H1 (cell line): ENCODE measurements at regions not wholly inside any gene's neighbourhood (a gene's known extent, or its start where the extent isn't known, plus 50 kb on each side); places are given as distances from the start of the nearest gene placed in this dataset.

Source experiments
- CTCF ChIA-PET: fragments of 300-600 bp; sonication (Branson Sonifier 250); formaldehyde crosslinking; loops from one replicate; lab custom pipeline; 2021; ENCODE audit not compliant: partially characterized antibody; lab: Charles Lee
- POLR2A ChIA-PET: fragments of 300-600 bp; sonication (Branson Sonifier 250); formaldehyde crosslinking; loops from one replicate; lab custom pipeline; 2021; ENCODE audit warnings: inconsistent platforms; ENCODE audit not compliant: partially characterized antibody; lab: Charles Lee
- DNase-seq, 2 experiments: peaks; one replicate each; pipeline versions ENCODE4 v3.0.0 to v3.0.0-alpha.2; 2010 to 2022; ENCODE audit warnings: low spot score in 2 of 2, low read depth in 1 of 2, mixed read lengths in 1 of 2
- FAIRE-seq: peaks from 2 replicates; lab custom pipeline; 2011; peaks lifted over from hg19 to GRCh38; lab: Jason Lieb, UNC
- H2AFZ ChIP-seq: 2 replicates; pipeline ENCODE4 v1.8.1; 2012; ENCODE audit warnings: low read length, inconsistent platforms
- H2AK5ac ChIP-seq: 2 replicates; pipeline ENCODE4 v1.6.1; 2013; ENCODE audit warnings: low read depth, low read length
- H2BK120ac ChIP-seq: replicated peaks from 2 replicates; pipeline ENCODE3; 2013; ENCODE audit warnings: low read depth, low read length, inconsistent platforms
- H2BK12ac ChIP-seq: 2 replicates; pipeline ENCODE4 v1.6.1; 2013; ENCODE audit warnings: low read depth, low read length
- H2BK15ac ChIP-seq: 2 replicates; pipeline ENCODE4 v1.6.1; 2013; ENCODE audit warnings: low read length
- H2BK20ac ChIP-seq: 2 replicates; pipeline ENCODE4 v1.6.1; 2013; ENCODE audit warnings: low read length
- H2BK5ac ChIP-seq: 2 replicates; pipeline ENCODE4 v1.6.1; 2013; ENCODE audit warnings: low read depth, low read length
- H3K14ac ChIP-seq: 2 replicates; pipeline ENCODE4 v1.6.1; 2013; ENCODE audit warnings: inconsistent platforms; ENCODE audit not compliant: insufficient read length
- H3K18ac ChIP-seq: 2 replicates; pipeline ENCODE4 v1.6.1; 2013; ENCODE audit warnings: low read length; ENCODE audit errors: extremely low read depth
- H3K23ac ChIP-seq: 2 replicates; pipeline ENCODE4 v1.6.1; 2013; ENCODE audit warnings: inconsistent platforms; ENCODE audit not compliant: insufficient read length
- H3K23me2 ChIP-seq: 2 replicates; pipeline ENCODE4 v1.6.1; 2013; ENCODE audit warnings: low read depth, low read length
- H3K27ac ChIP-seq: 2 replicates; pipeline ENCODE4 v1.6.1; 2011; ENCODE audit warnings: low read depth, low read length, inconsistent platforms
- H3K27me3 ChIP-seq, 4 experiments: replicated peaks in 1 of 4; 1 replicate in 1 of 4; 2 replicates in 3 of 4; pipeline versions ENCODE4 v1.6.1 to v1.8.1; 2011 to 2013; ENCODE audit warnings: low read length in 3 of 4, mild to moderate bottlenecking in 3 of 4, inconsistent platforms in 2 of 4, mixed read lengths in 2 of 4, moderate library complexity in 1 of 4; ENCODE audit not compliant: control insufficient read depth in 3 of 4, insufficient read depth in 3 of 4; ENCODE audit errors: extremely low read depth in 1 of 4
- H3K36me3 ChIP-seq, 4 experiments: 2 replicates each; pipeline versions ENCODE4 v1.6.1 to v1.8.1; 2011 to 2013; ENCODE audit warnings: mild to moderate bottlenecking in 4 of 4, low read length in 3 of 4, moderate library complexity in 2 of 4, control low read depth in 1 of 4, inconsistent platforms in 1 of 4; ENCODE audit not compliant: insufficient read depth in 4 of 4, control insufficient read depth in 2 of 4
- H3K4ac ChIP-seq: replicated peaks from 2 replicates; pipeline ENCODE3; 2013; ENCODE audit warnings: low read length, low read depth, mixed read lengths, inconsistent platforms; ENCODE audit not compliant: insufficient read length
- H3K4me1 ChIP-seq, 4 experiments: replicated peaks in 1 of 4; 1 replicate in 1 of 4; 2 replicates in 3 of 4; pipeline versions ENCODE4 v1.6.1 to v1.8.1; 2011 to 2013; ENCODE audit warnings: low read length in 3 of 4, inconsistent platforms in 2 of 4, mixed read lengths in 1 of 4; ENCODE audit not compliant: insufficient read depth in 4 of 4, control insufficient read depth in 3 of 4
- H3K4me2 ChIP-seq, 2 experiments: 2 replicates each; pipeline versions ENCODE4 v1.6.1 to v1.8.1; 2011 to 2013; ENCODE audit warnings: low read depth in 2 of 2, low read length in 2 of 2, control low read depth in 1 of 2, inconsistent platforms in 1 of 2, mild to moderate bottlenecking in 1 of 2; ENCODE audit not compliant: insufficient read depth in 1 of 2
- H3K4me3 ChIP-seq, 4 experiments: fragments of 200-600, 300-600 bp in 1 of 4; sonication (generic), shearing (Covaris generic), sonication (Bioruptor Twin) in 1 of 4; 2 replicates each; pipeline versions ENCODE4 v1.5.1 to v1.8.1; 2011 to 2016; ENCODE audit warnings: low read length in 4 of 4, low read depth in 3 of 4, control low read depth in 2 of 4, inconsistent platforms in 2 of 4, mild to moderate bottlenecking in 2 of 4, mixed read lengths in 1 of 4, moderate library complexity in 1 of 4; ENCODE audit not compliant: insufficient read depth in 2 of 4; ENCODE audit errors: extremely low read depth in 1 of 4
- H3K56ac ChIP-seq: replicated peaks from 2 replicates; pipeline ENCODE3; 2013; ENCODE audit warnings: low read depth, mild to moderate bottlenecking, mixed read lengths, low read length, inconsistent platforms; ENCODE audit not compliant: insufficient read length
- H3K79me1 ChIP-seq: 2 replicates; pipeline ENCODE4 v1.6.1; 2013; ENCODE audit warnings: low read depth, low read length, control low read depth
- H3K79me2 ChIP-seq, 2 experiments: 2 replicates each; pipeline versions ENCODE4 v1.6.1 to v1.8.1; 2012 to 2013; ENCODE audit warnings: low read length in 2 of 2, mild to moderate bottlenecking in 2 of 2, inconsistent platforms in 1 of 2; ENCODE audit not compliant: insufficient read depth in 2 of 2, control insufficient read depth in 1 of 2
- H3K9ac ChIP-seq, 4 experiments: replicated peaks in 1 of 4; 1 replicate in 1 of 4; 2 replicates in 3 of 4; pipeline versions ENCODE4 v1.6.1 to v1.8.1; 2011 to 2013; ENCODE audit warnings: low read depth in 3 of 4, low read length in 3 of 4, control low read depth in 2 of 4, mild to moderate bottlenecking in 2 of 4, moderate library complexity in 2 of 4, inconsistent platforms in 1 of 4; ENCODE audit errors: extremely low read depth in 1 of 4
- H3K9me3 ChIP-seq, 2 experiments: 2 replicates each; pipeline versions ENCODE4 v1.6.1 to v1.8.1; 2012 to 2013; ENCODE audit warnings: mild to moderate bottlenecking in 2 of 2, moderate library complexity in 2 of 2, control low read depth in 1 of 2, inconsistent platforms in 1 of 2, low read depth in 1 of 2, low read length in 1 of 2, mixed read lengths in 1 of 2; ENCODE audit not compliant: insufficient read depth in 2 of 2
- H4K20me1 ChIP-seq, 2 experiments: replicated peaks in 1 of 2; 2 replicates each; pipeline versions ENCODE3 to v1.8.1; 2011 to 2013; ENCODE audit warnings: inconsistent platforms in 2 of 2, low read length in 2 of 2, mild to moderate bottlenecking in 1 of 2; ENCODE audit not compliant: insufficient read depth in 2 of 2, control insufficient read depth in 1 of 2
- H4K5ac ChIP-seq: 2 replicates; pipeline ENCODE4 v1.6.1; 2013; ENCODE audit warnings: low read length, low read depth, mixed read lengths, inconsistent platforms; ENCODE audit not compliant: insufficient read length
- H4K8ac ChIP-seq: 2 replicates; pipeline ENCODE4 v1.8.0; 2013; ENCODE audit warnings: mild to moderate bottlenecking, moderate library complexity, low read length, inconsistent platforms; ENCODE audit not compliant: insufficient read depth; ENCODE audit errors: extremely low read depth
- H4K91ac ChIP-seq: replicated peaks from 2 replicates; pipeline ENCODE3; 2013; ENCODE audit warnings: low read length, mixed read lengths, inconsistent platforms; ENCODE audit not compliant: insufficient read length
- CBX8 ChIP-seq: fragments of 300-800, 300-1000 bp; sonication (generic); IDR thresholded peaks from 2 replicates; pipeline ENCODE4 v1.7.1; 2016; ENCODE audit warnings: low read depth, low read length, borderline replicate concordance
- CHD2 ChIP-seq: IDR thresholded peaks from 2 replicates; pipeline ENCODE4 v1.6.1; 2012; ENCODE audit warnings: low read length, improper control_type of control experiment
- FOSL1 ChIP-seq: IDR thresholded peaks from 2 replicates; pipeline ENCODE4 v1.6.1; 2011; ENCODE audit warnings: mild to moderate bottlenecking, low read depth, low read length, moderate library complexity; ENCODE audit not compliant: insufficient read depth
- KDM4A ChIP-seq: IDR thresholded peaks from one replicate; pipeline ENCODE4 v1.7.1; 2012; ENCODE audit warnings: low read depth, mild to moderate bottlenecking, moderate library complexity, low read length, inconsistent platforms; ENCODE audit not compliant: severe bottlenecking
- MAFK ChIP-seq: IDR thresholded peaks from 2 replicates; pipeline ENCODE4 v1.6.1; 2012; ENCODE audit warnings: low read depth, mild to moderate bottlenecking, improper control_type of control experiment, low read length
- PHF8 ChIP-seq: fragments of 200-600 bp; sonication (generic); conservative IDR thresholded peaks from 2 replicates; pipeline ENCODE4 v1.7.1; 2012; ENCODE audit warnings: low read depth, mild to moderate bottlenecking, inconsistent platforms, low read length, moderate library complexity
- POLR2AphosphoS5 ChIP-seq: IDR thresholded peaks from 2 replicates; pipeline ENCODE4 v1.6.1; 2011; ENCODE audit warnings: low read depth, low read length
- RAD21 ChIP-seq, 2 experiments: IDR thresholded peaks in 1 of 2; conservative IDR thresholded peaks in 1 of 2; 2 replicates each; pipeline ENCODE4 v1.6.1; 2011; ENCODE audit warnings: low read depth in 2 of 2, low read length in 2 of 2, improper control_type of control experiment in 1 of 2, inconsistent platforms in 1 of 2, mild to moderate bottlenecking in 1 of 2, moderate library complexity in 1 of 2
- RNF2 ChIP-seq: fragments of 200-900, 300-1000 bp; sonication (generic); IDR thresholded peaks from 2 replicates; pipeline ENCODE4 v1.7.1; 2016; ENCODE audit warnings: borderline replicate concordance, low read depth, mild to moderate bottlenecking, antibody characterized with exemption, low read length; ENCODE audit not compliant: poor library complexity, severe bottlenecking; ENCODE audit errors: missing control alignments
- RXRA ChIP-seq: IDR thresholded peaks from 2 replicates; pipeline ENCODE4 v1.6.1; 2011; ENCODE audit warnings: low read depth, mild to moderate bottlenecking, low read length, moderate library complexity; ENCODE audit not compliant: insufficient read depth
- SIN3A ChIP-seq, 2 experiments: IDR thresholded peaks in 1 of 2; conservative IDR thresholded peaks in 1 of 2; 2 replicates each; pipeline ENCODE4 v1.6.1; 2011 to 2012; ENCODE audit warnings: low read length in 2 of 2, improper control_type of control experiment in 1 of 2, low read depth in 1 of 2, mild to moderate bottlenecking in 1 of 2
- SP1 ChIP-seq: IDR thresholded peaks from 2 replicates; pipeline ENCODE4 v1.6.1; 2011; ENCODE audit warnings: low read depth, low read length
- SP4 ChIP-seq: IDR thresholded peaks from 2 replicates; pipeline ENCODE4 v1.6.1; 2012; ENCODE audit warnings: low read length, inconsistent platforms
- ZNF274 ChIP-seq: IDR thresholded peaks from 2 replicates; pipeline ENCODE4 v1.7.0; 2012; ENCODE audit warnings: low read length, borderline replicate concordance; ENCODE audit errors: extremely low read depth
- TF ChIP-seq, protein P1 (sequence below): IDR thresholded peaks from 2 replicates; pipeline ENCODE4 v1.6.1; 2012; ENCODE audit warnings: inconsistent platforms

DNA sequence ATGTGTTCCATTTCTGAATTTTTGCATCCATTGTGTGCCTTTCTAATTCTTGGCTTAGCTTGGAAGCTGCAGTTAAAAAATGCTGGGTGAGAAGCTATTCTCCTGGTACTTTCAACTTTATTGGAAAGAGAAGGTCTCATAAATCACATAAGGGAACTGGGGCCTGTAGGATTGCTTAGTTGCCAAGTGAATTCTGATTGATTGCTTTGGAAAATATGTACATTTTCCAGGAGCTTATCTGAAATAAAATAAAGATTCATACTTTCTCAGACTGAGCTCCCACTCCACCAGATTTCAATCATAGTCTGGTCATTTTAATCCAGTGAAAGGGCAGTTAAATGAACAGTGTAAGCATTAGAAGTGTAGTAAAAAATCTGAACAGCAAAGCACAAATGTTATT is 50.0 kb upstream of the PRICKLE1 start:
- Histone ChIP-seq H4K8ac (no peak overlapping the region), H3K14ac (no peak overlapping the region), H4K20me1 (no peaks in the 10 kb centered on the region), H3K4me3 (no peak overlapping the region), H3K36me3 (no peaks in the 10 kb centered on the region), H3K79me1 (no peaks in the 10 kb centered on the region), H3K4me1 (no peaks in the 10 kb centered on the region; a peak in 1 of 7 replicates), H3K9ac (no peak overlapping the region), H3K23me2 (no peaks in the 10 kb centered on the region), H3K4ac (no peak overlapping the region), H3K23ac (no peak overlapping the region), H3K18ac (no peak overlapping the region), H3K27me3 (no peaks in the 10 kb centered on the region), H4K5ac (no peak overlapping the region), H3K56ac (no peak overlapping the region), H3K79me2 (no peaks in the 10 kb centered on the region), H3K4me2 (no peak overlapping the region), H2BK120ac (no peak overlapping the region), H2BK12ac (no peak overlapping the region), H2AK5ac (no peak overlapping the region), H3K27ac (no peak overlapping the region), H2BK5ac (no peak overlapping the region), H3K9me3 (no peaks in the 10 kb centered on the region; a peak in 1 of 4 replicates), H2BK15ac (no peak overlapping the region), H2BK20ac (no peak overlapping the region), H2AFZ (no peak overlapping the region), H4K91ac (no peak overlapping the region)
- FAIRE-seq (no peak), DNase-seq (no peak)
- CTCF ChIA-PET: interaction anchor here (0.6 to 1.1 kb wide), 2 partner anchors 129 to 257 kb away, joined by 3 read pairs; no protein-coding TSS in a partner anchor
- POLR2A ChIA-PET: no interaction called here
- TF ChIP-seq CHD2: no peak
- TF ChIP-seq, protein P1, sequence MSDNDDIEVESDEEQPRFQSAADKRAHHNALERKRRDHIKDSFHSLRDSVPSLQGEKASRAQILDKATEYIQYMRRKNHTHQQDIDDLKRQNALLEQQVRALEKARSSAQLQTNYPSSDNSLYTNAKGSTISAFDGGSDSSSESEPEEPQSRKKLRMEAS: no peak
- TF ChIP-seq RXRA: no peak
- TF ChIP-seq POLR2AphosphoS5: no peak
- no peak for TF ChIP-seq ZNF274
- TF ChIP-seq FOSL1: no peak
- no peak for TF ChIP-seq RNF2
- no peak for TF ChIP-seq SP1
- TF ChIP-seq RAD21 (IDR thresholded peaks at IDR 0.05 in 1 of 2, conservative IDR thresholded peaks at IDR 0.05 in 1 of 2; ENCODE audit: low read depth in 2 of 2, low read length in 2 of 2): no peak
- TF ChIP-seq KDM4A: no peak
- TF ChIP-seq SP4: no peak
- TF ChIP-seq SIN3A (conservative IDR thresholded peaks at IDR 0.05 in 1 of 2, IDR thresholded peaks at IDR 0.05 in 1 of 2; ENCODE audit: low read depth in 1 of 2, low read length in 2 of 2): no peak
- no peak for TF ChIP-seq CBX8
- no peak for TF ChIP-seq MAFK
- TF ChIP-seq PHF8: no peak
